ENCODE measurements at regions not wholly inside any gene's neighbourhood (a gene's known extent, or its start where the extent isn't known, plus 50 kb on each side); places are given as distances from the start of the nearest gene placed in this dataset.
A peak's percentile ranks its signal among the peaks of the same experiment; 100 is the strongest.
"Not testable (repeated sequence)": the region's sequence is repeated elsewhere in the genome, so short reads cannot be mapped to it uniquely, and the experiment has no call there.

GRCh38 chr9:115883467-115884329 lies 269.9 kb upstream of the PAPPA start:
- DNase-seq, result peak; percentile 72
- Histone ChIP-seq H3K4me3 (ENCODE audit: low read depth, low read length) (no peak overlapping the region), H3K27ac (no peak overlapping the region), H3K36me3 (no peaks in the 10 kb centered on the region), H3K27me3 (ENCODE audit: insufficient read depth, low read depth, severe bottlenecking) (no peaks in the 10 kb centered on the region), H3K9me3 (ENCODE audit: severe bottlenecking) (no peaks in the 10 kb centered on the region)
- TF ChIP-seq, protein P1, sequence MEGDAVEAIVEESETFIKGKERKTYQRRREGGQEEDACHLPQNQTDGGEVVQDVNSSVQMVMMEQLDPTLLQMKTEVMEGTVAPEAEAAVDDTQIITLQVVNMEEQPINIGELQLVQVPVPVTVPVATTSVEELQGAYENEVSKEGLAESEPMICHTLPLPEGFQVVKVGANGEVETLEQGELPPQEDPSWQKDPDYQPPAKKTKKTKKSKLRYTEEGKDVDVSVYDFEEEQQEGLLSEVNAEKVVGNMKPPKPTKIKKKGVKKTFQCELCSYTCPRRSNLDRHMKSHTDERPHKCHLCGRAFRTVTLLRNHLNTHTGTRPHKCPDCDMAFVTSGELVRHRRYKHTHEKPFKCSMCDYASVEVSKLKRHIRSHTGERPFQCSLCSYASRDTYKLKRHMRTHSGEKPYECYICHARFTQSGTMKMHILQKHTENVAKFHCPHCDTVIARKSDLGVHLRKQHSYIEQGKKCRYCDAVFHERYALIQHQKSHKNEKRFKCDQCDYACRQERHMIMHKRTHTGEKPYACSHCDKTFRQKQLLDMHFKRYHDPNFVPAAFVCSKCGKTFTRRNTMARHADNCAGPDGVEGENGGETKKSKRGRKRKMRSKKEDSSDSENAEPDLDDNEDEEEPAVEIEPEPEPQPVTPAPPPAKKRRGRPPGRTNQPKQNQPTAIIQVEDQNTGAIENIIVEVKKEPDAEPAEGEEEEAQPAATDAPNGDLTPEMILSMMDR (IDR thresholded peaks at IDR 0.05; ENCODE audit: low read depth, low read length), result peak; percentile 83

DNA sequence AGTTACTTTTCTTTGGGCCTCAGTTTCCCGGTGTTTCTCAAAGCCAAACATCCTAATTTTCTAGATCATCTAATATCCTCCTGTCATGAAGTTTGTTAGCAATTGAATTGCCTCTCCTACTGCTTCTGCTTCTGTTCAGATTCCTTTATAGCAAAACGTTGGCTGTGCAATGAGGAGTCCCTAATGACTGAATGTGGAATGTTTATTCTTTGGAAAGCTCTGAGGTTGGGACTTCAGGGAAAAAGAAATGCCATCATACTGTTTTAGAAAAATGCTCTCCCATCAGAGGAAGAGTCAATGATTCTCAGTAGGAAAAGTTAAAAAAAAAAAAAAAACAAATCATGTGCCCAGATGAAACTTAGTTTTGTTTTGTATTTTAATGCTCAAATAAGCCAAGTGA lies 268.7 kb upstream of the PAPPA start:
- no peak overlapping the region for H3K27ac ChIP-seq
- no peak for DNase-seq
- H3K27me3 ChIP-seq (ENCODE audit: insufficient read depth, low read depth, severe bottlenecking), result no peaks in the 10 kb centered on the region
- no peak overlapping the region for H3K4me3 ChIP-seq (ENCODE audit: low read depth, low read length)
- TF ChIP-seq, protein P1 (IDR thresholded peaks at IDR 0.05; ENCODE audit: low read depth, low read length), result no peak
- no peaks in the 10 kb centered on the region for H3K9me3 ChIP-seq (ENCODE audit: severe bottlenecking)
- no peaks in the 10 kb centered on the region for H3K36me3 ChIP-seq

DNA sequence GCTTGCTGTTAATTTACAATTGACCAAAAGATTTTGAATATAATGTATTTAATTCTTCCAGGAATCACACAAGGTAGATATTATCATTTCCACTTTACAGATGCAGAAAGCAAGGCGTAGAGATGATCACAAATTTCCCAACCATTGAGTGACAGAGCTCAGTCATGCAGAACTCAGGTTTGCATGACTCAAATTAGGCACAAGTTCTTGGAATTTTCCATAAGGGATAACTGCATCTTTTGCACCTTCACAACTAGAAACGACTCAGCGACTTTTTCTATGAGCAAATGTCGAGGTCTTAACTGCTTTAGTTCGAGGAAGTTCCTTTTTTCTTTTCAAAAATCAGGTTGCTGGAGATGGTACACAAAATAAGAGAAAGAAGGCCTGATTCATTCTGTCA lies 265.5 kb upstream of the PAPPA start:
- Histone ChIP-seq H3K36me3 (no peaks in the 10 kb centered on the region), H3K27me3 (ENCODE audit: insufficient read depth, low read depth, severe bottlenecking) (no peaks in the 10 kb centered on the region), H3K27ac (no peak overlapping the region), H3K9me3 (ENCODE audit: severe bottlenecking) (no peaks in the 10 kb centered on the region), H3K4me3 (ENCODE audit: low read depth, low read length) (no peak overlapping the region)
- DNase-seq, result no peak
- TF ChIP-seq, protein P1 (IDR thresholded peaks at IDR 0.05; ENCODE audit: low read depth, low read length), result no peak

DNA sequence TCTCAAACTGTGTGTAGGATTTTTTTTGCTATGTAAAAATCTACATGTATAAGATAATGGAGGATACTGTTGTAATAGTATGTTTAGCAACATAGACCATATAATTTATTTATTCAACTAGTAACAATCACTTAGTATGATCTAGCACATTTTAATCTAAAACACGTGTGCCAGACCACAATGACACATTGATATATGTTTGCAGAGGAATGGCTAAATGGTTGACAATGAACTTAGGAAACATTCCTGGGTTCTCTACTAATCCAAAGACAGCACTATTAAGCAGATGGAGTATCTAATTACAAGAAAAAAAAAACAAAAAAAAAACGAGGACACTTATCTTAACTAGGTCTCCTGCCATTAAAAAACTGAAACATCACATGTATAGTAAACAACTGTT lies 261.7 kb upstream of the PAPPA start:
- TF ChIP-seq, protein P1 (IDR thresholded peaks at IDR 0.05; ENCODE audit: low read depth, low read length), result no peak
- Histone ChIP-seq H3K36me3 (no peaks in the 10 kb centered on the region), H3K27ac (no peak overlapping the region), H3K4me3 (ENCODE audit: low read depth, low read length) (no peak overlapping the region), H3K9me3 (ENCODE audit: severe bottlenecking) (no peaks in the 10 kb centered on the region), H3K27me3 (ENCODE audit: insufficient read depth, low read depth, severe bottlenecking) (no peaks in the 10 kb centered on the region)
- no peak for DNase-seq

- not testable (repeated sequence) for H3K4me3 ChIP-seq (ENCODE audit: low read depth, low read length); H3K27me3 ChIP-seq (ENCODE audit: insufficient read depth, low read depth, severe bottlenecking); DNase-seq; H3K9me3 ChIP-seq (ENCODE audit: severe bottlenecking); H3K27ac ChIP-seq; H3K36me3 ChIP-seq
Measured at GRCh38 chr9:115898478-115898877, 255.1 kb upstream of the PAPPA start.

DNA sequence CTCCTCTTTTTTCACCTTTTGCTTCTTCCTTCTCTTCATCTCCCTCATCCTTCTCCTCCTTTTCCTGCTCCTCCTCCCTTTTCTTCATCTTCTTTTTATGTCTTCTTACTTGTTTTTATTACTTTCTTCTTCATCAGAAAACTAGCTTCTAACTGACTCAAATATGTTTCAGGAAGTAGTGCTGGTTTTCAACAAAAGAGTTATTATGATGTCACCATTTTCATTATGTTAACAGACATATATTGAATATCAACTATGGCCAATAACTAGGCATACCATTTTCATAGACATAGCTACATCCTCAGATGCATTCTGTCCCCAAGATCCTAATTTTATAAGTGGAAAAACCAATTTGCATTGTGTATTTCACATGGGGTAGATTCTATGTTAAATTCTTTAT lies 252.9 kb upstream of the PAPPA start:
- no peaks in the 10 kb centered on the region for H3K27me3 ChIP-seq (ENCODE audit: insufficient read depth, low read depth, severe bottlenecking)
- TF ChIP-seq, protein P1 (IDR thresholded peaks at IDR 0.05; ENCODE audit: low read depth, low read length), result no peak
- no peak overlapping the region for H3K4me3 ChIP-seq (ENCODE audit: low read depth, low read length)
- no peak overlapping the region for H3K27ac ChIP-seq
- H3K9me3 ChIP-seq (ENCODE audit: severe bottlenecking), result no peaks in the 10 kb centered on the region
- no peak for DNase-seq
- no peaks in the 10 kb centered on the region for H3K36me3 ChIP-seq

Measured in WERI-Rb-1 (cell line).